ENCODE measurements at regions not wholly inside any gene's neighbourhood (a gene's known extent, or its start where the extent isn't known, plus 50 kb on each side); places are given as distances from the start of the nearest gene placed in this dataset.

GRCh38 chr10:107275806-107276205 lies 111.3 kb upstream of the SORCS1 start:
- Histone ChIP-seq H4K8ac (ENCODE audit: extremely low read depth, insufficient read depth, low read length) (no peak overlapping the region), H2AFZ (ENCODE audit: low read length) (no peak overlapping the region), H3K18ac (ENCODE audit: extremely low read depth, low read length) (no peak overlapping the region), H3K23ac (ENCODE audit: insufficient read length) (no peak overlapping the region), H4K20me1 (replicated peaks in 1 of 2; ENCODE audit: control insufficient read depth in 1 of 2, insufficient read depth in 2 of 2, low read length in 2 of 2) (no peaks in the 10 kb centered on the region), H3K79me2 (ENCODE audit: control insufficient read depth in 1 of 2, insufficient read depth in 2 of 2, low read length in 2 of 2) (no peaks in the 10 kb centered on the region), H3K9me3 (ENCODE audit: insufficient read depth in 2 of 2, low read depth in 1 of 2, low read length in 1 of 2) (no peaks in the 10 kb centered on the region), H2AK5ac (ENCODE audit: low read depth, low read length) (no peak overlapping the region), H3K14ac (ENCODE audit: insufficient read length) (no peak overlapping the region), H2BK20ac (ENCODE audit: low read length) (no peak overlapping the region), H3K36me3 (ENCODE audit: control insufficient read depth in 2 of 4, insufficient read depth in 4 of 4, low read length in 3 of 4) (no peaks in the 10 kb centered on the region), H2BK15ac (ENCODE audit: low read length) (no peak overlapping the region), H3K4me3 (ENCODE audit: extremely low read depth in 1 of 4, insufficient read depth in 2 of 4, low read depth in 3 of 4, low read length in 4 of 4) (no peak overlapping the region), H3K27me3 (replicated peaks in 1 of 4; ENCODE audit: control insufficient read depth in 3 of 4, extremely low read depth in 1 of 4, insufficient read depth in 3 of 4, low read length in 3 of 4) (no peaks in the 10 kb centered on the region), H2BK5ac (ENCODE audit: low read depth, low read length) (no peak overlapping the region), H3K4me1 (replicated peaks in 1 of 4; ENCODE audit: control insufficient read depth in 3 of 4, insufficient read depth in 4 of 4, low read length in 3 of 4) (peaks cover 0 to 3% (median 1%) of the 10 kb centered on the region in 4 experiments; a peak in 1 of 7 replicates), H2BK12ac (ENCODE audit: low read depth, low read length) (no peak overlapping the region), H3K27ac (ENCODE audit: low read depth, low read length) (no peak overlapping the region), H3K79me1 (ENCODE audit: low read depth, low read length) (no peaks in the 10 kb centered on the region), H2BK120ac (replicated peaks; ENCODE audit: low read depth, low read length) (no peak overlapping the region), H4K91ac (replicated peaks; ENCODE audit: insufficient read length, low read length) (no peak overlapping the region), H3K4ac (replicated peaks; ENCODE audit: insufficient read length, low read depth, low read length) (no peak overlapping the region), H3K23me2 (ENCODE audit: low read depth, low read length) (no peaks in the 10 kb centered on the region), H3K4me2 (ENCODE audit: insufficient read depth in 1 of 2, low read depth in 2 of 2, low read length in 2 of 2) (no peak overlapping the region), H3K56ac (replicated peaks; ENCODE audit: insufficient read length, low read depth, low read length) (no peak overlapping the region), H3K9ac (replicated peaks in 1 of 4; ENCODE audit: extremely low read depth in 1 of 4, low read depth in 3 of 4, low read length in 3 of 4) (no peak overlapping the region), H4K5ac (ENCODE audit: insufficient read length, low read depth, low read length) (no peak overlapping the region)
- DNase-seq (ENCODE audit: low read depth in 1 of 2, low spot score in 2 of 2) = no peak
- CTCF ChIA-PET (ENCODE audit: partially characterized antibody) = no interaction called here
- WGBS, 2 experiments (ENCODE audit: extremely low coverage in 1 of 2, insufficient coverage in 1 of 2, insufficient read length in 1 of 2, insufficient replicate concordance in 2 of 2, low coverage in 1 of 2, low lambda C conversion rate in 2 of 2, missing lambda C conversion rate in 1 of 2) = 93% methylated on average over 3 of the region's 3 CpGs; no CpG with 5 or more reads in 1 of the 2 experiments
- POLR2A ChIA-PET (ENCODE audit: partially characterized antibody) = no interaction called here
- FAIRE-seq = no peak
- TF ChIP-seq BRCA1 (IDR thresholded peaks at IDR 0.05; ENCODE audit: low read depth, low read length) (no peak), NANOG (IDR thresholded peaks at IDR 0.05; ENCODE audit: insufficient read depth, low read depth, low read length, poor library complexity, severe bottlenecking) (no peak), SP2 (IDR thresholded peaks at IDR 0.05; ENCODE audit: low read length) (no peak), RNF2 (IDR thresholded peaks at IDR 0.05; ENCODE audit: borderline replicate concordance, low read depth, low read length, missing control alignments, poor library complexity, severe bottlenecking) (no peak), SIRT6 (IDR thresholded peaks at IDR 0.05; ENCODE audit: low read length) (no peak), HDAC6 (IDR thresholded peaks at IDR 0.05; ENCODE audit: low read depth, low read length) (no peak), SP1 (IDR thresholded peaks at IDR 0.05; ENCODE audit: low read depth, low read length) (no peak), SP4 (IDR thresholded peaks at IDR 0.05; ENCODE audit: low read length) (no peak), BACH1 (IDR thresholded peaks at IDR 0.05; ENCODE audit: low read length) (no peak), CTBP2 (IDR thresholded peaks at IDR 0.05; ENCODE audit: borderline replicate concordance, insufficient read depth, insufficient read length, low read length) (no peak), KDM4A (IDR thresholded peaks at IDR 0.05; ENCODE audit: low read depth, low read length, severe bottlenecking) (no peak), MAFK (IDR thresholded peaks at IDR 0.05; ENCODE audit: low read depth, low read length) (no peak), CBX5 (IDR thresholded peaks at IDR 0.05; ENCODE audit: low read depth, low read length) (no peak), TAF1 (IDR thresholded peaks at IDR 0.05; ENCODE audit: low read depth, low read length) (no peak), RBBP5 (IDR thresholded peaks at IDR 0.05; ENCODE audit: borderline replicate concordance, low read depth, low read length) (no peak)
